NOMO-1 (cell line): ENCODE measurements at regions not wholly inside any gene's neighbourhood (a gene's known extent, or its start where the extent isn't known, plus 50 kb on each side); places are given as distances from the start of the nearest gene placed in this dataset.
A peak's percentile ranks its signal among the peaks of the same experiment; 100 is the strongest.
"Not testable (repeated sequence)": the region's sequence is repeated elsewhere in the genome, so short reads cannot be mapped to it uniquely, and the experiment has no call there.

Experiments used
- DNase-seq, 2 experiments: peaks; one replicate each; lab custom pipeline; 2025; ENCODE audit not compliant: unreplicated experiment in 2 of 2; lab: John Stamatoyannopoulos, UW

- DNase-seq = no peak
Measured at GRCh38 chr4:84232309-84233095, 266.6 kb downstream of the NKX6-1 start.

GRCh38 chr4:84231539-84232055, 267.5 kb downstream of the NKX6-1 start:
- no peak for DNase-seq

GRCh38 chr4:84224522-84224921, 274.6 kb downstream of the NKX6-1 start:
- DNase-seq = no peak

- peak in 1 of 2 experiments; percentile 1 for DNase-seq
Measured at GRCh38 chr4:84221704-84222103, 277.4 kb downstream of the NKX6-1 start.

GRCh38 chr4:84220990-84221389, 278.1 kb downstream of the NKX6-1 start:
- DNase-seq = peak; percentile 20 to 76

GRCh38 chr4:84219656-84220055, 279.4 kb downstream of the NKX6-1 start:
- no peak for DNase-seq

GRCh38 chr4:84218031-84218430, 281.1 kb downstream of the NKX6-1 start:
- DNase-seq = no peak

GRCh38 chr4:84215217-84215616, 283.9 kb downstream of the NKX6-1 start:
- no peak for DNase-seq

GRCh38 chr4:84206226-84206625, 292.9 kb downstream of the NKX6-1 start:
- not testable (repeated sequence) for DNase-seq

GRCh38 chr4:84189144-84189543, 309.9 kb downstream of the NKX6-1 start:
- no peak for DNase-seq

GRCh38 chr4:84179409-84179808, 319.7 kb downstream of the NKX6-1 start:
- DNase-seq = no peak

GRCh38 chr4:84177831-84178542, 321.1 kb downstream of the NKX6-1 start:
- DNase-seq = no peak

- DNase-seq = no peak
Measured at GRCh38 chr4:84176016-84176415, 323.1 kb downstream of the NKX6-1 start.

GRCh38 chr4:84171871-84172270, 327.2 kb downstream of the NKX6-1 start:
- DNase-seq = no peak

GRCh38 chr4:84167564-84167963, 331.5 kb downstream of the NKX6-1 start:
- no peak for DNase-seq

- no peak for DNase-seq
Measured at GRCh38 chr4:84167093-84167492, 332.0 kb downstream of the NKX6-1 start.

- no peak for DNase-seq
Measured at GRCh38 chr4:84166486-84166885, 332.6 kb downstream of the NKX6-1 start.

- DNase-seq = no peak
Measured at GRCh38 chr4:84164201-84164600, 334.9 kb downstream of the NKX6-1 start.

GRCh38 chr4:84159762-84160161, 339.3 kb downstream of the NKX6-1 start:
- no peak for DNase-seq

- DNase-seq = no peak
Measured at GRCh38 chr4:84158670-84159069, 340.4 kb downstream of the NKX6-1 start.

GRCh38 chr4:84151574-84151973, 347.5 kb downstream of the NKX6-1 start:
- no peak for DNase-seq

GRCh38 chr4:84150177-84150576, 348.9 kb downstream of the NKX6-1 start:
- no peak for DNase-seq
